HEK293 (cell line): ENCODE measurements at regions not wholly inside any gene's neighbourhood (a gene's known extent, or its start where the extent isn't known, plus 50 kb on each side); places are given as distances from the start of the nearest gene placed in this dataset.

Source experiments
- CTCF ChIA-PET: fragments of 350-600 bp; formaldehyde crosslinking; extraction: SDS; loops from one replicate; lab custom pipeline; 2021; ENCODE audit warnings: antibody characterized with exemption; lab: Yijun Ruan, JAX
- POLR2A ChIA-PET: fragments of 300-600 bp; formaldehyde crosslinking; extraction: SDS; loops from one replicate; lab custom pipeline; 2020; ENCODE audit warnings: antibody characterized with exemption, inconsistent platforms; lab: Yijun Ruan, JAX
- H3K27ac ChIP-seq: fragments of 200-500 bp; sonication (Bioruptor generic); 2 replicates; pipeline ENCODE4 v1.5.1; 2014; ENCODE audit warnings: low read depth, low read length, control low read depth, inconsistent platforms; ENCODE audit errors: extremely low read depth
- H3K36me3 ChIP-seq, 2 experiments: fragments of 200-500 bp in 1 of 2; sonication (Bioruptor generic) in 1 of 2; 1 replicate in 1 of 2; 2 replicates in 1 of 2; pipeline ENCODE4 v1.5.1; 2014 to 2017; ENCODE audit warnings: inconsistent platforms in 2 of 2, low read length in 2 of 2; ENCODE audit not compliant: control insufficient read depth in 2 of 2, insufficient read depth in 1 of 2
- H3K4me1 ChIP-seq: fragments of 200-500 bp; sonication (Bioruptor generic); 2 replicates; pipeline ENCODE4 v1.5.1; 2014; ENCODE audit warnings: mild to moderate bottlenecking, low read length, inconsistent platforms; ENCODE audit not compliant: control insufficient read depth, insufficient read depth
- H3K4me3 ChIP-seq: 2 replicates; pipeline ENCODE4 v1.5.1; 2011; ENCODE audit warnings: low read depth, mild to moderate bottlenecking, control low read depth, low read length, moderate library complexity
- H3K9me3 ChIP-seq: fragments of 200-500 bp; sonication (Bioruptor generic); 2 replicates; pipeline ENCODE4 v1.5.1; 2014; ENCODE audit warnings: low read depth, low read length, inconsistent platforms; ENCODE audit not compliant: control insufficient read depth, insufficient read depth
- KLF10 ChIP-seq: fragments of 450-650 bp; IDR thresholded peaks from 2 replicates; pipeline ENCODE4 v1.5.1; 2018; ENCODE audit warnings: missing biosample characterization, mild to moderate bottlenecking, missing genetic modification characterization
- KLF9 ChIP-seq: fragments of 450-650 bp; formaldehyde crosslinking; IDR thresholded peaks from 2 replicates; pipeline ENCODE4 v1.5.1; 2016; ENCODE audit warnings: missing biosample characterization, missing genetic modification characterization, low read depth
- TCF7L2 ChIP-seq: IDR thresholded peaks from 2 replicates; pipeline ENCODE4 v1.6.1; 2011; ENCODE audit warnings: low read depth, mild to moderate bottlenecking, inconsistent platforms, low read length, moderate library complexity, borderline replicate concordance
- YY2 ChIP-seq: fragments of 450-650 bp; formaldehyde crosslinking; IDR thresholded peaks from 2 replicates; pipeline ENCODE4 v1.5.1; 2016; ENCODE audit warnings: missing biosample characterization, missing genetic modification characterization
- ZNF16 ChIP-seq: fragments of 450-650 bp; formaldehyde crosslinking; IDR thresholded peaks from 2 replicates; pipeline ENCODE4 v1.5.1; 2016; ENCODE audit warnings: low read depth, missing biosample characterization, missing genetic modification characterization
- ZNF175 ChIP-seq: fragments of 450-650 bp; formaldehyde crosslinking; IDR thresholded peaks from 2 replicates; pipeline ENCODE4 v1.5.1; 2016; ENCODE audit warnings: missing biosample characterization, missing genetic modification characterization
- ZNF366 ChIP-seq: fragments of 450-650 bp; formaldehyde crosslinking; conservative IDR thresholded peaks from 2 replicates; pipeline ENCODE4 v1.5.1; 2016; ENCODE audit warnings: missing biosample characterization, missing genetic modification characterization
- ZNF530 ChIP-seq: fragments of 450-650 bp; formaldehyde crosslinking; IDR thresholded peaks from 2 replicates; pipeline ENCODE4 v1.5.1; 2016; ENCODE audit warnings: low read depth, missing biosample characterization, missing genetic modification characterization
- ZNF571 ChIP-seq: fragments of 450-650 bp; formaldehyde crosslinking; IDR thresholded peaks from 2 replicates; pipeline ENCODE4 v1.5.0; 2017; ENCODE audit warnings: missing biosample characterization, missing genetic modification characterization
- ZNF585B ChIP-seq: fragments of 450-650 bp; formaldehyde crosslinking; IDR thresholded peaks from 2 replicates; pipeline ENCODE4 v1.5.1; 2016; ENCODE audit warnings: missing biosample characterization, missing genetic modification characterization
- ZNF626 ChIP-seq: fragments of 450-650 bp; sonication (Bioruptor Pico); formaldehyde crosslinking; IDR thresholded peaks from 2 replicates; pipeline ENCODE4 v1.5.1; 2018; ENCODE audit warnings: missing biosample characterization, missing genetic modification characterization, inconsistent platforms
- ZNF707 ChIP-seq: fragments of 450-650 bp; formaldehyde crosslinking; IDR thresholded peaks from 2 replicates; pipeline ENCODE4 v1.5.1; 2016; ENCODE audit warnings: missing biosample characterization, missing genetic modification characterization
- ZNF76 ChIP-seq: fragments of 450-650 bp; formaldehyde crosslinking; IDR thresholded peaks from 2 replicates; pipeline ENCODE4; 2016; ENCODE audit warnings: low read depth, missing biosample characterization, missing genetic modification characterization, borderline replicate concordance
- ZNF776 ChIP-seq: fragments of 450-650 bp; formaldehyde crosslinking; IDR thresholded peaks from 2 replicates; pipeline ENCODE4 v1.5.0; 2017; ENCODE audit warnings: missing biosample characterization, missing genetic modification characterization, borderline replicate concordance
- ZNF843 ChIP-seq: fragments of 450-650 bp; formaldehyde crosslinking; IDR thresholded peaks from 2 replicates; pipeline ENCODE4 v1.5.1; 2016; ENCODE audit warnings: missing biosample characterization, missing genetic modification characterization
- TF ChIP-seq, protein P1 (sequence below): fragments of 450-650 bp; formaldehyde crosslinking; IDR thresholded peaks from 2 replicates; pipeline ENCODE4 v1.5.1; 2017; ENCODE audit warnings: missing biosample characterization, mild to moderate bottlenecking, missing genetic modification characterization, moderate library complexity
- TF ChIP-seq, protein P2 (sequence below): fragments of 450-650 bp; formaldehyde crosslinking; IDR thresholded peaks from 2 replicates; pipeline ENCODE4 v1.5.1; 2016; ENCODE audit warnings: missing biosample characterization, missing genetic modification characterization, borderline replicate concordance
- TF ChIP-seq, protein P3 (sequence below): fragments of 450-650 bp; formaldehyde crosslinking; IDR thresholded peaks from 2 replicates; pipeline ENCODE4 v1.5.1; 2016; ENCODE audit warnings: missing biosample characterization, missing genetic modification characterization
- TF ChIP-seq, protein P4 (sequence below): fragments of 450-650 bp; formaldehyde crosslinking; IDR thresholded peaks from 2 replicates; pipeline ENCODE4 v1.5.1; 2017; ENCODE audit warnings: missing biosample characterization, missing genetic modification characterization
- TF ChIP-seq, protein P5 (sequence below): fragments of 450-650 bp; formaldehyde crosslinking; IDR thresholded peaks from 2 replicates; pipeline ENCODE4 v1.5.1; 2016; ENCODE audit warnings: missing biosample characterization, missing genetic modification characterization, borderline replicate concordance

DNA sequence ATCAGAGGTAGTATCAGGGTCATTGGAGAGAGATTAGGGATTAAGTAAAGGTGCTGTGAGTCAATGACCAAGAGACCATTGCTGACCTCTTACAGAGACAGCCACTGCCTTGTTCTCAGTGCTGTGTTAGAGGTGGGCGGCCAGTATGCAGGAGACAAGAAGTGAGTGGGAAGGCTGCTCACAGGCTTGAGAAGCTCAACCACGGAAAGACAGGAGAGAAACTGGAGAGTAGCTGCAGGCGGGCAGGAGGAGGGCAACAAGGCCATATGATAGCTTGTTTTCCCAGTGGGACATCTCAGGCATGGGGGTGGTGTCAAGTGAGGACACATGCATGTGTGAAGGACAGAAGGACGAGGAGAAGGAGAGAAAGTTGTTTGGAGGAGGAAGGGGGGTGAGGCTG, 237.3 kb downstream of the PDCD6IP start (continued):
- TF ChIP-seq KLF10 (tag by site-specific recombination) (no peak), ZNF530 (tag by site-specific recombination) (no peak), ZNF571 (tag by site-specific recombination) (no peak)

DNA sequence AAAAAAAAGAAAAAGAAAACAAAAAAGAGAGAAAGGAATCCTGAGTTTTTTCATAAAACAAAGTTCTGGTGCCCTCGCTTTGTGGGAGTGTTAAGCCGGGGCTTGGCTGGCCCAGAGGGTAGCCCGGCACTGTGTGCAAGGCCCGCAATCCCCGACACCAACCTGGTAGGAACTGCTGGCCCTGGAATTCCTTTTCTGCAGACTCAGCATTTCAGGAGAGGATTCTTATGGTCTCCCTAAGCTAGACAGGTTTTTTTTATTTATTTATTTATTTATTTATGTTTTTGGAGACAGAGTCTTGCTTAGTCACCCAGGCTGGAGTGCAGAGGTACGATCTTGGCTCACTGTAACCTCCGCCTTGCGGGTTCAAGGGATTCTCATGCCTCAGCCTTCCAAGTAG, 238.8 kb downstream of the PDCD6IP start:
- ChIA-PET CTCF (interaction anchor here (0.6 kb wide), 1 partner anchor 19 kb away, joined by 3 read pairs; no protein-coding TSS in a partner anchor), POLR2A (no interaction called here)
- H3K36me3 ChIP-seq: no peaks in the 10 kb centered on the region
- no peaks in the 10 kb centered on the region for H3K4me1 ChIP-seq
- H3K9me3 ChIP-seq: no peaks in the 10 kb centered on the region
- no peak for TF ChIP-seq ZNF16 (tag by site-specific recombination)
- no peak for TF ChIP-seq YY2 (tag by site-specific recombination)
- no peak for TF ChIP-seq ZNF776 (tag by site-specific recombination)
- TF ChIP-seq, protein P1, sequence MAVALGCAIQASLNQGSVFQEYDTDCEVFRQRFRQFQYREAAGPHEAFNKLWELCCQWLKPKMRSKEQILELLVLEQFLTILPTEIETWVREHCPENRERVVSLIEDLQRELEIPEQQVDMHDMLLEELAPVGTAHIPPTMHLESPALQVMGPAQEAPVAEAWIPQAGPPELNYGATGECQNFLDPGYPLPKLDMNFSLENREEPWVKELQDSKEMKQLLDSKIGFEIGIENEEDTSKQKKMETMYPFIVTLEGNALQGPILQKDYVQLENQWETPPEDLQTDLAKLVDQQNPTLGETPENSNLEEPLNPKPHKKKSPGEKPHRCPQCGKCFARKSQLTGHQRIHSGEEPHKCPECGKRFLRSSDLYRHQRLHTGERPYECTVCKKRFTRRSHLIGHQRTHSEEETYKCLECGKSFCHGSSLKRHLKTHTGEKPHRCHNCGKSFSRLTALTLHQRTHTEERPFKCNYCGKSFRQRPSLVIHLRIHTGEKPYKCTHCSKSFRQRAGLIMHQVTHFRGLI (tag by site-specific recombination): no peak
- TF ChIP-seq, protein P2, sequence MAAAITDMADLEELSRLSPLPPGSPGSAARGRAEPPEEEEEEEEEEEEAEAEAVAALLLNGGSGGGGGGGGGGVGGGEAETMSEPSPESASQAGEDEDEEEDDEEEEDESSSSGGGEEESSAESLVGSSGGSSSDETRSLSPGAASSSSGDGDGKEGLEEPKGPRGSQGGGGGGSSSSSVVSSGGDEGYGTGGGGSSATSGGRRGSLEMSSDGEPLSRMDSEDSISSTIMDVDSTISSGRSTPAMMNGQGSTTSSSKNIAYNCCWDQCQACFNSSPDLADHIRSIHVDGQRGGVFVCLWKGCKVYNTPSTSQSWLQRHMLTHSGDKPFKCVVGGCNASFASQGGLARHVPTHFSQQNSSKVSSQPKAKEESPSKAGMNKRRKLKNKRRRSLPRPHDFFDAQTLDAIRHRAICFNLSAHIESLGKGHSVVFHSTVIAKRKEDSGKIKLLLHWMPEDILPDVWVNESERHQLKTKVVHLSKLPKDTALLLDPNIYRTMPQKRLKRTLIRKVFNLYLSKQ: no peak
- TF ChIP-seq ZNF175 (tag by site-specific recombination): no peak
- TF ChIP-seq ZNF843 (tag by site-specific recombination): no peak
- no peak overlapping the region for H3K4me3 ChIP-seq
- no peak overlapping the region for H3K27ac ChIP-seq

DNA sequence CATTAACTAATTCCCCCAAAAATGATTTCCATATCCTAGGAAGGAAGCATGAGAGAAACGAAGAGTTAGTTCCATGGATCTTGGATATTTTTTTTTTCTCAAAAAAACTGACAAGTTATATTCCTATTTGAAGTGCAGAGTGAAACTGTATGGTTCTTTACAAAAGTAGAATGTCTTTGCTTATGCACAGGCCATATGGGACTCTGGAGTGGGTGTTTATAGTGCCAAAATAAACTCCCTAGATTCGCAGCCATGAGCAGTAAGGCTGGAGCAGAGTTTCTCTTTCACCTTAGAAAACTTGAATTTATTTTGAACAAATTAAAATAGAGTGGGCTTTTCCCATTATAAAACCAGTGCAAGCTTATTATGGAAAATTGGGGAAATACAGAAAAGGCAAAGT, 239.7 kb downstream of the PDCD6IP start:
- Histone ChIP-seq H3K4me3 (no peak overlapping the region), H3K9me3 (no peaks in the 10 kb centered on the region), H3K27ac (no peak overlapping the region), H3K36me3 (no peaks in the 10 kb centered on the region), H3K4me1 (no peaks in the 10 kb centered on the region)
- CTCF ChIA-PET: interaction anchor here (0.6 kb wide), 1 partner anchor 323 kb away, joined by 5 read pairs; no protein-coding TSS in a partner anchor
- POLR2A ChIA-PET: no interaction called here
- TF ChIP-seq ZNF626 (tag by site-specific recombination): no peak
- no peak for TF ChIP-seq ZNF707 (tag by site-specific recombination)
- TF ChIP-seq, protein P3, sequence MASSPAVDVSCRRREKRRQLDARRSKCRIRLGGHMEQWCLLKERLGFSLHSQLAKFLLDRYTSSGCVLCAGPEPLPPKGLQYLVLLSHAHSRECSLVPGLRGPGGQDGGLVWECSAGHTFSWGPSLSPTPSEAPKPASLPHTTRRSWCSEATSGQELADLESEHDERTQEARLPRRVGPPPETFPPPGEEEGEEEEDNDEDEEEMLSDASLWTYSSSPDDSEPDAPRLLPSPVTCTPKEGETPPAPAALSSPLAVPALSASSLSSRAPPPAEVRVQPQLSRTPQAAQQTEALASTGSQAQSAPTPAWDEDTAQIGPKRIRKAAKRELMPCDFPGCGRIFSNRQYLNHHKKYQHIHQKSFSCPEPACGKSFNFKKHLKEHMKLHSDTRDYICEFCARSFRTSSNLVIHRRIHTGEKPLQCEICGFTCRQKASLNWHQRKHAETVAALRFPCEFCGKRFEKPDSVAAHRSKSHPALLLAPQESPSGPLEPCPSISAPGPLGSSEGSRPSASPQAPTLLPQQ (tag by site-specific recombination): no peak
- TF ChIP-seq, protein P4, sequence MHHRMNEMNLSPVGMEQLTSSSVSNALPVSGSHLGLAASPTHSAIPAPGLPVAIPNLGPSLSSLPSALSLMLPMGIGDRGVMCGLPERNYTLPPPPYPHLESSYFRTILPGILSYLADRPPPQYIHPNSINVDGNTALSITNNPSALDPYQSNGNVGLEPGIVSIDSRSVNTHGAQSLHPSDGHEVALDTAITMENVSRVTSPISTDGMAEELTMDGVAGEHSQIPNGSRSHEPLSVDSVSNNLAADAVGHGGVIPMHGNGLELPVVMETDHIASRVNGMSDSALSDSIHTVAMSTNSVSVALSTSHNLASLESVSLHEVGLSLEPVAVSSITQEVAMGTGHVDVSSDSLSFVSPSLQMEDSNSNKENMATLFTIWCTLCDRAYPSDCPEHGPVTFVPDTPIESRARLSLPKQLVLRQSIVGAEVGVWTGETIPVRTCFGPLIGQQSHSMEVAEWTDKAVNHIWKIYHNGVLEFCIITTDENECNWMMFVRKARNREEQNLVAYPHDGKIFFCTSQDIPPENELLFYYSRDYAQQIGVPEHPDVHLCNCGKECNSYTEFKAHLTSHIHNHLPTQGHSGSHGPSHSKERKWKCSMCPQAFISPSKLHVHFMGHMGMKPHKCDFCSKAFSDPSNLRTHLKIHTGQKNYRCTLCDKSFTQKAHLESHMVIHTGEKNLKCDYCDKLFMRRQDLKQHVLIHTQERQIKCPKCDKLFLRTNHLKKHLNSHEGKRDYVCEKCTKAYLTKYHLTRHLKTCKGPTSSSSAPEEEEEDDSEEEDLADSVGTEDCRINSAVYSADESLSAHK: no peak
- TF ChIP-seq ZNF76 (tag by site-specific recombination): no peak
- TF ChIP-seq ZNF366: no peak
- TF ChIP-seq TCF7L2: no peak
- TF ChIP-seq, protein P5, sequence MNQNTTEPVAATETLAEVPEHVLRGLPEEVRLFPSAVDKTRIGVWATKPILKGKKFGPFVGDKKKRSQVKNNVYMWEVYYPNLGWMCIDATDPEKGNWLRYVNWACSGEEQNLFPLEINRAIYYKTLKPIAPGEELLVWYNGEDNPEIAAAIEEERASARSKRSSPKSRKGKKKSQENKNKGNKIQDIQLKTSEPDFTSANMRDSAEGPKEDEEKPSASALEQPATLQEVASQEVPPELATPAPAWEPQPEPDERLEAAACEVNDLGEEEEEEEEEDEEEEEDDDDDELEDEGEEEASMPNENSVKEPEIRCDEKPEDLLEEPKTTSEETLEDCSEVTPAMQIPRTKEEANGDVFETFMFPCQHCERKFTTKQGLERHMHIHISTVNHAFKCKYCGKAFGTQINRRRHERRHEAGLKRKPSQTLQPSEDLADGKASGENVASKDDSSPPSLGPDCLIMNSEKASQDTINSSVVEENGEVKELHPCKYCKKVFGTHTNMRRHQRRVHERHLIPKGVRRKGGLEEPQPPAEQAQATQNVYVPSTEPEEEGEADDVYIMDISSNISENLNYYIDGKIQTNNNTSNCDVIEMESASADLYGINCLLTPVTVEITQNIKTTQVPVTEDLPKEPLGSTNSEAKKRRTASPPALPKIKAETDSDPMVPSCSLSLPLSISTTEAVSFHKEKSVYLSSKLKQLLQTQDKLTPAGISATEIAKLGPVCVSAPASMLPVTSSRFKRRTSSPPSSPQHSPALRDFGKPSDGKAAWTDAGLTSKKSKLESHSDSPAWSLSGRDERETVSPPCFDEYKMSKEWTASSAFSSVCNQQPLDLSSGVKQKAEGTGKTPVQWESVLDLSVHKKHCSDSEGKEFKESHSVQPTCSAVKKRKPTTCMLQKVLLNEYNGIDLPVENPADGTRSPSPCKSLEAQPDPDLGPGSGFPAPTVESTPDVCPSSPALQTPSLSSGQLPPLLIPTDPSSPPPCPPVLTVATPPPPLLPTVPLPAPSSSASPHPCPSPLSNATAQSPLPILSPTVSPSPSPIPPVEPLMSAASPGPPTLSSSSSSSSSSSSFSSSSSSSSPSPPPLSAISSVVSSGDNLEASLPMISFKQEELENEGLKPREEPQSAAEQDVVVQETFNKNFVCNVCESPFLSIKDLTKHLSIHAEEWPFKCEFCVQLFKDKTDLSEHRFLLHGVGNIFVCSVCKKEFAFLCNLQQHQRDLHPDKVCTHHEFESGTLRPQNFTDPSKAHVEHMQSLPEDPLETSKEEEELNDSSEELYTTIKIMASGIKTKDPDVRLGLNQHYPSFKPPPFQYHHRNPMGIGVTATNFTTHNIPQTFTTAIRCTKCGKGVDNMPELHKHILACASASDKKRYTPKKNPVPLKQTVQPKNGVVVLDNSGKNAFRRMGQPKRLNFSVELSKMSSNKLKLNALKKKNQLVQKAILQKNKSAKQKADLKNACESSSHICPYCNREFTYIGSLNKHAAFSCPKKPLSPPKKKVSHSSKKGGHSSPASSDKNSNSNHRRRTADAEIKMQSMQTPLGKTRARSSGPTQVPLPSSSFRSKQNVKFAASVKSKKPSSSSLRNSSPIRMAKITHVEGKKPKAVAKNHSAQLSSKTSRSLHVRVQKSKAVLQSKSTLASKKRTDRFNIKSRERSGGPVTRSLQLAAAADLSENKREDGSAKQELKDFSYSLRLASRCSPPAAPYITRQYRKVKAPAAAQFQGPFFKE (tag by site-specific recombination): no peak
- TF ChIP-seq ZNF585B: no peak
- TF ChIP-seq KLF9: no peak
